ENCODE measurements at regions not wholly inside any gene's neighbourhood (a gene's known extent, or its start where the extent isn't known, plus 50 kb on each side); places are given as distances from the start of the nearest gene placed in this dataset.

- Mint-ChIP-seq H3K4me3 (no peak overlapping the region), H3K27me3 (no peaks in the 10 kb centered on the region), H3K36me3 (ENCODE audit: low read depth) (no peaks in the 10 kb centered on the region), H3K27ac (no peak overlapping the region), H3K4me1 (no peaks in the 10 kb centered on the region), H3K9me3 (peaks cover 13% of the 10 kb centered on the region)
- ChIA-PET CTCF (no interaction called here), POLR2A (no interaction called here)
- TF ChIP-seq CTCF (IDR thresholded peaks at IDR 0.05): no peak
- intact Hi-C loops (cut with micrococcal nuclease): no loop called here
- DNase-seq: no peak
- ATAC-seq (ENCODE audit: low read depth): no peak
These were observed 353.5 kb upstream of the STEAP1 start for GRCh38 chr7:89800761-89801160.

DNA sequence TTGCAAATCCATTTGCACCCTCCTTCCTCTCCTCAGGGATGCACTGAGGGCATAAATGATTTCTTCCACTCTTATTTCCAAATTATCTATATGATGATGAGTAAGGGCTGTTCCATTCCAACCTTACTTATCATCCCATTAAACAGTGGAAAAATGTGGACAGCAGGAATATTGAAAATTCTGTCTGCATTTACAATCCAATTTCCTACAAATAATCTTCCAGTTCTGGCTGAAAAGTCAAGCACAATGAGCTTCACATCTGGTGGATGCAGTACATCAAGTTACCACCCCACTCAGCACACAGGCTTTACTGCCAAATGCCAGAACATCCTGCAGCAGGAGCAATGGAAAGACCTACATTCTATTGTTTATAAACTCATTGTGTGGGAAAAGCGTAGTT, 345.0 kb upstream of the STEAP1 start:
- no peak for DNase-seq
- H3K27ac Mint-ChIP-seq: no peak overlapping the region

GRCh38 chr7:89813081-89813480, 341.2 kb upstream of the STEAP1 start:
- Mint-ChIP-seq H3K9me3 (peaks cover 9% of the 10 kb centered on the region), H3K27ac (no peak overlapping the region), H3K36me3 (ENCODE audit: low read depth) (no peaks in the 10 kb centered on the region), H3K4me3 (no peak overlapping the region), H3K4me1 (no peaks in the 10 kb centered on the region), H3K27me3 (no peaks in the 10 kb centered on the region)
- ATAC-seq (ENCODE audit: low read depth) (no peak), DNase-seq (no peak)
- TF ChIP-seq CTCF (IDR thresholded peaks at IDR 0.05): no peak
- intact Hi-C loops (cut with micrococcal nuclease): no loop called here
- POLR2A ChIA-PET: no interaction called here
- CTCF ChIA-PET: no interaction called here

More for the DNA sequence above, 345.0 kb upstream of the STEAP1 start:
- TF ChIP-seq CTCF (IDR thresholded peaks at IDR 0.05): no peak
- ChIA-PET POLR2A (no interaction called here), CTCF (no interaction called here)
- peaks cover 26% of the 10 kb centered on the region for H3K9me3 Mint-ChIP-seq
- H3K4me1 Mint-ChIP-seq: no peaks in the 10 kb centered on the region
- no peaks in the 10 kb centered on the region for H3K27me3 Mint-ChIP-seq
- no peaks in the 10 kb centered on the region for H3K36me3 Mint-ChIP-seq (ENCODE audit: low read depth)
- no peak for ATAC-seq (ENCODE audit: low read depth)
- intact Hi-C loops (cut with micrococcal nuclease): no loop called here
- no peak overlapping the region for H3K4me3 Mint-ChIP-seq

DNA sequence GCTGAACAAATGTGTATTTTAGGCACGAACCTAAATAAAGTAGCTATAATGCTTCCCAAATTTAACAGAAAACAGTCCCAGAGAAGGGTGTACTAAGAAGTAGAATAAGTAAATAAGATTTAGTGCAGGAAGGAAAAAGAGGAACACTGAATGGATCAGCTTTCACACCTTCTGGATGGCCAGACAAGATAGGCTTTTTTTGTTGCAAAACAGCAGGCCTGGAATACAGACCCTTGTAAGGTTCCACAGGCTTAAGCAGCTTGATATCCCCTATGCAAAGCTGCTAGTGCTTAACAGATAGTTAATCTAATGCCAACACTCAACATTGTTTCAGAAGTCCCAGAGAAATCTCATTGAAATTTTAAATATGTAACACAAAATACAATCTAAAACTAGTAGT, 328.1 kb upstream of the STEAP1 start:
- ATAC-seq (ENCODE audit: low read depth): no peak
- Mint-ChIP-seq H3K27ac (no peak overlapping the region), H3K4me3 (no peak overlapping the region), H3K9me3 (peaks cover 1% of the 10 kb centered on the region), H3K27me3 (no peaks in the 10 kb centered on the region), H3K4me1 (no peaks in the 10 kb centered on the region), H3K36me3 (ENCODE audit: low read depth) (no peaks in the 10 kb centered on the region)
- intact Hi-C loops (cut with micrococcal nuclease): no loop called here
- ChIA-PET CTCF (no interaction called here), POLR2A (no interaction called here)
- DNase-seq: no peak
- no peak for TF ChIP-seq CTCF (IDR thresholded peaks at IDR 0.05)

- peaks cover 1% of the 10 kb centered on the region for H3K9me3 Mint-ChIP-seq
- DNase-seq (no peak), ATAC-seq (ENCODE audit: low read depth) (no peak)
- H3K36me3 Mint-ChIP-seq (ENCODE audit: low read depth): no peaks in the 10 kb centered on the region
- no peak overlapping the region for H3K4me3 Mint-ChIP-seq
- no peaks in the 10 kb centered on the region for H3K27me3 Mint-ChIP-seq
- ChIA-PET CTCF (no interaction called here), POLR2A (no interaction called here)
- intact Hi-C loops (cut with micrococcal nuclease): no loop called here
- TF ChIP-seq CTCF (IDR thresholded peaks at IDR 0.05): no peak
- no peaks in the 10 kb centered on the region for H3K4me1 Mint-ChIP-seq
- H3K27ac Mint-ChIP-seq: no peak overlapping the region
These were observed 327.7 kb upstream of the STEAP1 start for GRCh38 chr7:89826557-89826956.
